GM19238 (cell line): ENCODE measurements at regions not wholly inside any gene's neighbourhood (a gene's known extent, or its start where the extent isn't known, plus 50 kb on each side); places are given as distances from the start of the nearest gene placed in this dataset.

Experiments used
- DNase-seq: peaks from one replicate; pipeline ENCODE4 v3.0.0; 2011; ENCODE audit warnings: low spot score; ENCODE audit not compliant: insufficient read length

- no peak for DNase-seq
Observed at GRCh38 chr20:18999086-18999485, 185.5 kb downstream of the SCP2D1 start.

- no peak for DNase-seq
Observed at GRCh38 chr20:19000078-19000477, 186.5 kb downstream of the SCP2D1 start.

GRCh38 chr20:19001177-19001576 is 187.6 kb downstream of the SCP2D1 start:
- DNase-seq = no peak

GRCh38 chr20:19003366-19004336 is 190.1 kb downstream of the SCP2D1 start:
- DNase-seq = no peak

- DNase-seq = no peak
Observed at GRCh38 chr20:19004975-19005374, 191.4 kb downstream of the SCP2D1 start.

- DNase-seq = no peak
Observed at GRCh38 chr20:19008497-19008896, 194.9 kb downstream of the SCP2D1 start.

GRCh38 chr20:19009081-19009688 is 195.6 kb downstream of the SCP2D1 start:
- DNase-seq = no peak

GRCh38 chr20:19012676-19013075 is 199.1 kb downstream of the SCP2D1 start:
- DNase-seq = no peak

GRCh38 chr20:19013907-19014306 is 198.5 kb upstream of the SLC24A3 start:
- no peak for DNase-seq

- no peak for DNase-seq
Observed at GRCh38 chr20:19015351-19016139, 196.9 kb upstream of the SLC24A3 start.

- DNase-seq = no peak
Observed at GRCh38 chr20:19016140-19016497, 196.3 kb upstream of the SLC24A3 start.

GRCh38 chr20:19017104-19017690 is 195.2 kb upstream of the SLC24A3 start:
- no peak for DNase-seq

GRCh38 chr20:19018881-19019280 is 193.6 kb upstream of the SLC24A3 start:
- no peak for DNase-seq

GRCh38 chr20:19019734-19020364 is 192.6 kb upstream of the SLC24A3 start:
- DNase-seq = no peak

GRCh38 chr20:19021406-19022117 is 190.9 kb upstream of the SLC24A3 start:
- DNase-seq = no peak

GRCh38 chr20:19022118-19022575 is 190.3 kb upstream of the SLC24A3 start:
- DNase-seq = no peak

- no peak for DNase-seq
Observed at GRCh38 chr20:19022791-19023448, 189.5 kb upstream of the SLC24A3 start.

GRCh38 chr20:19024296-19025035 is 188.0 kb upstream of the SLC24A3 start:
- DNase-seq = no peak
